IPS-18c (cell line): ENCODE measurements at regions not wholly inside any gene's neighbourhood (a gene's known extent, or its start where the extent isn't known, plus 50 kb on each side); places are given as distances from the start of the nearest gene placed in this dataset.
"Not testable (repeated sequence)": the region's sequence is repeated elsewhere in the genome, so short reads cannot be mapped to it uniquely, and the experiment has no call there.

Experiments used
- H3K4me3 ChIP-seq: 2 replicates; pipeline ENCODE4 v1.7.0; 2013; ENCODE audit warnings: low read depth, mild to moderate bottlenecking, low read length, moderate library complexity; ENCODE audit not compliant: insufficient read depth
- H3K9me3 ChIP-seq: one replicate; pipeline ENCODE4 v1.6.1; 2013; ENCODE audit warnings: mild to moderate bottlenecking, low read length, moderate library complexity; ENCODE audit not compliant: control insufficient read depth, insufficient read depth

GRCh38 chrX:69069876-69070275 lies 95.4 kb downstream of the PJA1 start:
- Histone ChIP-seq H3K9me3 (peaks cover 13% of the 10 kb centered on the region), H3K4me3 (no peak overlapping the region)

DNA sequence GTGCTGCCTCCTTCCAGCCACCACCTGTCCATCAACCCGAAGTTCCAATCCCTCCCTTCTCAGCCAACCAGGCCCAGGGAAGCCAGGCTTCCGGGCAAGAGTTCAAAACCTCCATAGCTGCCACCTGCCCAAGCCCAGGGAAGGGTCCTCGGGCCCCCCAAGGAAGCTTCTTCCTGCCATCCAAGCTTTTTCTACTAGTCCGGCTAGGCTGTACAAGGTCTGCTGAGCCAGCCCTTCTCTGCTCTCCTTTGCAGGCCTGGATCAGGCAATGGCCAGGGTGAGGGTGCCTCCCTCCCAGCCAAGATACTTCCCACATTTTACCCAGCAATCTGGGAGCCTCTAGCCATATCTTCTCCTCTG lies 96.2 kb downstream of the PJA1 start:
- Histone ChIP-seq H3K9me3 (peaks cover 13% of the 10 kb centered on the region), H3K4me3 (no peak overlapping the region)

DNA sequence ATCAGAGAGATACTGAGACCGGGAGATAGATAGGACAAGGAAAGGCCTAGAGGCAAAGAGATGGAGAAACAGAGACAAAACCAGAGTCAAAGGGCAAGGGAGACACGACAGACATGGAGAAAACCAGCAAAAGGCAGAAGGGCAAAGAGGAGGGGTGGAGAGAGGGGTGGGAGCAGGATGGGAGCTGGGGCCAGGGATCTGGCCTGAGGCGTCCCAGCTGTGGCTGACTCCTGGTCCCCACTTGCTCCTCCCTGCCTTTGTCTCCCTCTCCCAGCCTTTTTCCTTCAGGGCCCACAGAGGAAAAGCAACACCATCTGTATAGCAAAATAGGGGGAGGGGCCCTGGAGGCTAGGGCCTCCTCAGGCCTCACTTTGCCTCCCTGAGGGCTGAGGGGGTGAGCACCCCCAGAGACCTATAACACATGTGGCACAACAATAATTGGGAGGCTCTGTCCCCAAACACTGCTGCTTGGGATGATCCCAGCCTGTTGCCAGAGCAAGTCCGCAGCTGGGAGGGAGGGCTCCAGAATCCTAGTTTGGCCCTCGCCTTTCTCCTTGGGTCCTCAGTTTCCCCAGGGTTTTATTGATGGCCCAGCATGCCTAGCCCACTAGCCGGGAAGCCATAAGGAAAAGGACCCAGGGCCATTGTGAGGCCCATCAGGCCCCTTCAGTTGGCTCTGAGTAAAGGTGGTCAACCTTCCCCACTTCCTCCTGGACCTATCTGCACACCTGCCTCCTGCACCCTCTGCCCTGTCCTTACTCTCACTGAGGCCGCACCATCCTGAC lies 96.8 kb downstream of the PJA1 start:
- H3K9me3 ChIP-seq, result peaks cover 13% of the 10 kb centered on the region
- H3K4me3 ChIP-seq, result no peak overlapping the region

DNA sequence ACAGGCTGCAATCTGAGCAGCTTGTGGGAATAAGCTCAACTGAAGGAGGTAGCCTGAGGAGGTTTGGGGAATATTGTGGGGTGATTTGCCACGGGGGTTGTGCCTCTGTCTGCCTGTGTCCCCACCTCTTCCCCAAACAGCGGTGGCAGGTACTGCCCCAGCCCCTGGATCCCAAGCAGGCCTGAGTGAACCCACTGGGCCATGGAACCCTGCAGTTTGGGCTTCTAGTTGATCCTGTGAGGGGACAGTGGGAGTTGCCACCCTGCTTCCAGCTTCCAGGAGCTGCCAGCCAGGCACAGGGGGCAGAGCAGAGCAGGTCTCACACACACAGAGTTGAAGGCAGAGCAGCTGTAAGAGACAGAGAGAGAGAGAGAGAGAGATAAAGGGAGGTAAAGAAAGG lies 97.4 kb downstream of the PJA1 start:
- Histone ChIP-seq H3K4me3 (no peak overlapping the region), H3K9me3 (peaks cover 13% of the 10 kb centered on the region)

- no peak overlapping the region for H3K4me3 ChIP-seq
- H3K9me3 ChIP-seq, result peaks cover 13% of the 10 kb centered on the region
These were observed 98.2 kb downstream of the PJA1 start for GRCh38 chrX:69066966-69067525.

GRCh38 chrX:69066021-69066757 lies 99.1 kb downstream of the PJA1 start:
- Histone ChIP-seq H3K4me3 (no peak overlapping the region), H3K9me3 (peaks cover 12% of the 10 kb centered on the region)

GRCh38 chrX:69065451-69065850 lies 99.8 kb downstream of the PJA1 start:
- peaks cover 9% of the 10 kb centered on the region for H3K9me3 ChIP-seq
- H3K4me3 ChIP-seq, result no peak overlapping the region

GRCh38 chrX:69063486-69063885 lies 101.8 kb downstream of the PJA1 start:
- Histone ChIP-seq H3K4me3 (no peak overlapping the region), H3K9me3 (peaks cover 9% of the 10 kb centered on the region)

GRCh38 chrX:69062493-69062892 lies 102.8 kb downstream of the PJA1 start:
- Histone ChIP-seq H3K4me3 (no peak overlapping the region), H3K9me3 (peaks cover 9% of the 10 kb centered on the region)

- peaks cover 4% of the 10 kb centered on the region for H3K9me3 ChIP-seq
- H3K4me3 ChIP-seq, result no peak overlapping the region
These were observed 104.4 kb downstream of the PJA1 start for GRCh38 chrX:69060631-69061408.

DNA sequence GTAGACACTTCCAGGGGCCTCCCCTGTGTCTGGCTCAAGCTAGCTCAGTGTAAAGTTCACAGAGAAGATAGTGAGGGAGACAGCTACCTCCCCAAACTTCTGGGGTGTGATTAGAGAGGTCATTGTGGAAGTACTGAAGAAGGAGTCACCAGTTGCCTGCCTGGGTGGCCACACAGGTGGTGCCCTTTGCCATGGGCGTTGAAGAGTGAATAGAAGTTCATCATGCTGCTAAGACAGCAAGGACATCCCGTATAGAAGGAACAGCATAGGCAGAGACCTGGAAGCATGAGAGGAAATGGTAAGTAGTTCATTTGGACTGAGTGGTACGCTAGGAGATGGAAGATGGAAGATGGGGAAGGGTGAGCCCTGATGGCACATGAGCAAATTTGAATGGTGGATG lies 110.1 kb downstream of the PJA1 start:
- Histone ChIP-seq H3K4me3 (no peak overlapping the region), H3K9me3 (peaks cover 2% of the 10 kb centered on the region)

DNA sequence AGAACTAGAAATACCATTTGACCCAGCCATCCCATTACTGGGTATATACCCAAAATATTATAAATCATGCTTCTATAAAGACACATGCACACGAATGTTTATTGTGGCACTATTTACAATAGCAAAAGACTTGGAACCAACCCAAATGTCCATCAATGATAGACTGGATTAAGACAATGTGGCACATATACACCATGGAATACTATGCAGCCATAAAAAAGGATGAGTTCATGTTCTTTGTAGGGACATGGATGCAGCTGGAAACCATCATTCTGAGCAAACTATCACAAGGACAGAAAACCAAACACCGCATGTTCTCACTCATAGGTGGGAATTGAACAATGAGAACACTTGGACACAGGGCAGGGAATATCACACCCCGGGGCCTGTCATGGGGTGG lies 110.8 kb downstream of the PJA1 start:
- H3K9me3 ChIP-seq, H3K4me3 ChIP-seq: not testable (repeated sequence)

DNA sequence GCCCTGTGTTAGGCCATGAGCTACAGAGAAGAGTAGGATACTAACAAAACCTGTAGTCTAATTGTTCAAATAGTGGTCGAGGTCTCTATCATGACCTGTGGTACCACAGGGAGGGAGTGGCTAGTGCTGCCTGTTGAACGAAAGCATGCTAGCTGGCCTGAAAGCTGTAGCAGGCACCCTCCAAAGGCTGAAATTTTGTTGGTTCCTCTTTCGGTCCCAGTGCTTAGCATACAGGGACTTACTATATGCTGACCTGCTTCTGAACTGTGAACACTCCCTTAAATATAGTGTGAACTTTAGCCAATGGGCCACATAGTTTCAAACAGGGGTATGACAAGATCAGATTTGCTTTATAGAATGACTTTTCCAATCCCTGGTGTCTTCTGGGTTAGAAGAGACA lies 113.4 kb downstream of the PJA1 start:
- H3K4me3 ChIP-seq, result no peak overlapping the region

GRCh38 chrX:69050051-69050765 lies 115.0 kb downstream of the PJA1 start:
- H3K9me3 ChIP-seq, result no peaks in the 10 kb centered on the region
- no peak overlapping the region for H3K4me3 ChIP-seq

More for the DNA sequence above, 113.4 kb downstream of the PJA1 start:
- no peaks in the 10 kb centered on the region for H3K9me3 ChIP-seq

DNA sequence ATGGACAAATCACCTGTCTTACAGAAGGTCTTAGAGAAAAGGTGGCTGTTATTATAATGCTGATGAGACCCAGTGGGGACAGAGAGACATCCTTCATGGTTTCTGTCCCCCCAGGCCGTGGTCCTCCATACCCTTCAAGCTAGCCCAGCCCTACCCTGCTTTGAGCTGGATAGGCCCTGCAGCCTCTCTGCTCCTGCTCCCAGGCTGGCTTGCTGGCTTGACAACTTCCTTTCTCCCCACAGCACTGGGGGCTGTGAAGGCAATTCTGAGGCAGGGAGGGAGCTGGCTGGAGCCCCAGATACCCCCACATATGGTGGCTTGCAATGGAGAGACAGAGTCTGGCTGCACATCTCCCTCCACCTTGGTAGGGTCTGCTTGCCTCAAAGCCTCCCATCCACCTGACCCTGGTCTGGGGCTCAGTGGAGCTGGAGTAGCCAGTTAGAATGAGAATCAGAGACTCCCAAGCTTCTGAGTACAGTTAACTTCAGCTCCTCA lies 118.2 kb downstream of the PJA1 start:
- Histone ChIP-seq H3K9me3 (no peaks in the 10 kb centered on the region), H3K4me3 (no peak overlapping the region)

DNA sequence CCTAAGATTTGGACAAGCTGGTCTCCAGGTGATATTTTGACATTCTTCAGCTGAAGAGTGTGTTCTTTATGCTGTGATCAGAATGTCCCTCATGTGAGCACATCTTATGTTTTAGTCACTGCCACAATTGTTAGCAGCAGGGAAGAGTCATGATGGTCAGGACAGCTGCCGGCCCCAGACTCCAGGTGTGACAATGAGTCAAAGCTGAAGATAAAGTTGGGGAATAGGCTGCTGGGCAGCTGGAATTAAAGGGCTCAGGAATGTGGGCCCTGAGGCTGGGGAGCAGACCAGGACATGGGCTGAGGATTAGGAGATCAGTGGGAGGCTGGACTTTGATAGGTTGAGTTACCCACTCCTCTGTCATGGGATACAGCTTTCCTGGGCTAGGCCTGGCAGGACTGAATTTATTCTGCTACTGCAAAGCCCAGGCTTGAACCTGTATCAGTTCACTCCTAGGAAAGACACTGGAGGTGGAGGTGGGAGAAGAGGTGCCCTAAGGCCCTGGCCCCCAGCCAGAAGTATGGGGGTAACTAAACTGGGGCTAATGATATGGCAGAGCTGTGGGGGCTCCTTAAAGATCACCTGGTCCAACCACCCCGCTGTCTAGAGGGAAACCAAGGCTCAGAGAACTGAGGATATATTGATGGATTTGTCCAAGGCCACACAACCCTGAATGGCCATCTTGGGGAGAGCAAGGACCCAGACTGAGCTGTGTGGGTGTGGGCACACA lies 119.5 kb downstream of the PJA1 start:
- Histone ChIP-seq H3K4me3 (no peak overlapping the region), H3K9me3 (no peaks in the 10 kb centered on the region)
